Activated gamma-delta T cell (primary cell): ENCODE measurements at regions not wholly inside any gene's neighbourhood (a gene's known extent, or its start where the extent isn't known, plus 50 kb on each side); places are given as distances from the start of the nearest gene placed in this dataset.
"Not testable (repeated sequence)": the region's sequence is repeated elsewhere in the genome, so short reads cannot be mapped to it uniquely, and the experiment has no call there.

Experiments
- DNase-seq: peaks from one replicate; lab custom pipeline; 2025; lab: John Stamatoyannopoulos, UW

GRCh38 chr15:69601711-69602504 lies 149.3 kb downstream of the RPLP1 start:
- DNase-seq, result no peak

GRCh38 chr15:69602921-69603320 lies 150.3 kb downstream of the RPLP1 start:
- no peak for DNase-seq

GRCh38 chr15:69603369-69604071 lies 150.9 kb downstream of the RPLP1 start:
- no peak for DNase-seq

- no peak for DNase-seq
Observed at GRCh38 chr15:69604072-69604411, 151.4 kb downstream of the RPLP1 start.

- no peak for DNase-seq
Observed at GRCh38 chr15:69606144-69606543, 153.5 kb downstream of the RPLP1 start.

- DNase-seq, result no peak
Observed at GRCh38 chr15:69606921-69607500, 154.4 kb downstream of the RPLP1 start.

GRCh38 chr15:69608661-69609060 lies 156.0 kb downstream of the RPLP1 start:
- DNase-seq, result no peak

GRCh38 chr15:69609176-69609575 lies 156.6 kb downstream of the RPLP1 start:
- DNase-seq, result no peak

- DNase-seq, result no peak
Observed at GRCh38 chr15:69609776-69610175, 157.2 kb downstream of the RPLP1 start.

- DNase-seq, result no peak
Observed at GRCh38 chr15:69610277-69610676, 157.7 kb downstream of the RPLP1 start.

GRCh38 chr15:69610858-69611257 lies 158.2 kb downstream of the RPLP1 start:
- no peak for DNase-seq

- no peak for DNase-seq
Observed at GRCh38 chr15:69612112-69612511, 159.5 kb downstream of the RPLP1 start.

GRCh38 chr15:69613182-69613581 lies 160.6 kb downstream of the RPLP1 start:
- no peak for DNase-seq

GRCh38 chr15:69613988-69614387 lies 161.4 kb downstream of the RPLP1 start:
- DNase-seq, result no peak

- no peak for DNase-seq
Observed at GRCh38 chr15:69615736-69616135, 163.1 kb downstream of the RPLP1 start.

GRCh38 chr15:69616558-69616957 lies 163.9 kb downstream of the RPLP1 start:
- DNase-seq, result no peak

GRCh38 chr15:69617144-69617543 lies 164.5 kb downstream of the RPLP1 start:
- DNase-seq, result not testable (repeated sequence)

- no peak for DNase-seq
Observed at GRCh38 chr15:69623392-69624154, 171.0 kb downstream of the RPLP1 start.

GRCh38 chr15:69624155-69624520 lies 171.5 kb downstream of the RPLP1 start:
- DNase-seq, result no peak

GRCh38 chr15:69624816-69625215 lies 172.2 kb downstream of the RPLP1 start:
- DNase-seq, result no peak

GRCh38 chr15:69625328-69625727 lies 172.7 kb downstream of the RPLP1 start:
- DNase-seq, result no peak
